Neutrophil (primary cell): ENCODE measurements at regions not wholly inside any gene's neighbourhood (a gene's known extent, or its start where the extent isn't known, plus 50 kb on each side); places are given as distances from the start of the nearest gene placed in this dataset.

Experiments
- H3K27ac ChIP-seq: fragments of 200-600 bp; sonication (generic); 2 replicates; pipeline ENCODE4 v1.5.1; 2016; ENCODE audit warnings: mild to moderate bottlenecking, moderate library complexity
- H3K27me3 ChIP-seq: fragments of 200-600 bp; sonication (generic); 2 replicates; pipeline ENCODE4 v1.6.0; 2016; ENCODE audit warnings: mild to moderate bottlenecking
- H3K36me3 ChIP-seq: fragments of 200-600 bp; sonication (generic); 2 replicates; pipeline ENCODE4 v1.5.1; 2017
- H3K4me1 ChIP-seq, 2 experiments: fragments of 200-600 bp in 1 of 2; sonication (generic) in 1 of 2; 1 replicate in 1 of 2; 2 replicates in 1 of 2; pipeline versions ENCODE4 v1.5.1 to v1.6.1; 2013 to 2016; ENCODE audit warnings: low read depth in 1 of 2, low read length in 1 of 2, mild to moderate bottlenecking in 1 of 2, moderate library complexity in 1 of 2; ENCODE audit not compliant: control insufficient read depth in 1 of 2, insufficient read depth in 1 of 2
- H3K4me3 ChIP-seq, 2 experiments: fragments of 200-600 bp in 1 of 2; sonication (generic) in 1 of 2; 1 replicate in 1 of 2; 2 replicates in 1 of 2; pipeline ENCODE4 v1.5.1; 2013 to 2016; ENCODE audit warnings: low read depth in 1 of 2, low read length in 1 of 2, mild to moderate bottlenecking in 1 of 2, moderate library complexity in 1 of 2
- H3K9me3 ChIP-seq: fragments of 200-600 bp; sonication (generic); 2 replicates; pipeline ENCODE4 v1.5.1; 2016
- CTCF ChIP-seq: fragments of 200-600 bp; sonication (generic); IDR thresholded peaks from 2 replicates; pipeline ENCODE4 v1.5.1; 2016; ENCODE audit warnings: antibody characterized with exemption

DNA sequence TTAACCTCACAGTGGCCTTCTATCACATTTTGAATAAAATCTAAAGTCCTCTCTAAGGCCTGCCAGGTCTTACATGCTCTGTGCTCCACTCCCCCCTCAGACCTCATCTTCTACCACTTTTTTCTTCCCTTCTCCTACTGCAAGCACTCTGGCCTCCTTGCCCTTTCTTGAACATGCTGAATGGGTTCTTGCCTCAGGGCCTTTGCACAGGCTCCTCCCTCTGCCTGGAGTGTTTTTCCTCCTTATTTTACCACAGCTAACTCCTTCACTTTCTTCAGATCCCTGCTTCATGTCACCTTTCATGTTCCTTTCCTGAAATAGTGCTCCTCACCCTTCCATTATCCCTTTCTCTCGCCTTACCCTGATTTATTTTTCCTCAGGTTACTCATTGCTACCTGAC is 97.9 kb upstream of the FOXP4 start:
- Histone ChIP-seq H3K27me3 (peaks cover 33% of the 10 kb centered on the region), H3K27ac (no peak overlapping the region), H3K9me3 (no peaks in the 10 kb centered on the region), H3K4me1 (no peaks in the 10 kb centered on the region), H3K36me3 (no peaks in the 10 kb centered on the region), H3K4me3 (no peak overlapping the region)
- no peak for TF ChIP-seq CTCF

DNA sequence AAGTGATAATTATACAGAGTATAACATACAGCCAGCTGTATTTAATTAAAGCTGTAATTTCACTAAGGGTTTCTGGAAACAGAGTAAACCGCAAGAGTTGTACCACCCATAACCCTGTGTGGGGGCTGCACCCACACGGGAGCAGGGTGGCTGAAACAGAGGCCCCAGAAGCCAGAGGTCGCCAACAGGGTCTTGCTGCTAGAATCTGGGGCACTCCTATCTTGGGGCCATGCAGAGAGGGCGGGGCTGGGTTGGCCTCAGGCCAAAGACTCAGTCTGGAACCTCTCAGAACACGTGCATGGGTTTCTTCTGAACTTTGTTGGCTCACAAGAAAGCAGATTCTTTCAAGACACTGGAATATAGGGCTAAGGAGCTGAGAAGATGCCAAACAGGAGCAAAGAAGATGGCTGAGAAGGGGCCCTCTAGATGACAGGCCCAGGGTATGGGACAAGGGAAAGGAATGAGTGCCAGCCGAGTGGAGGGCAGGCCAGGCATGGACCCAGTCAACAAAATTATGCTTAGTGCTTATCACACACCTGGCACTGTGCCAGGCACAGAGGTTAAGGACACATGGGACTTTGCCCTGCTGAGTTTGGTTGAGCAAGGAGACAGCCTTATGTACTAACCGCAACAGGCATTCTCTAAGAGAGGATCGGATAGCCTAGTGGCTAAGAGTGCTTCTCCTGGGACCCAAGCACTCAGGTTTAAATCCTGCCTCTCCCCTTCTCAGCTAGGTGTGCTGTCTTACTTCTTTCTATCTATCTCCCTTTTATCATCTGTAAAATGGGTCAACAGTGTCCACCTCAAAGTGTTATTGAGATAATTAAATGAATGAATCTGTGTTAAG is 96.6 kb upstream of the FOXP4 start:
- no peaks in the 10 kb centered on the region for H3K4me1 ChIP-seq
- no peak for TF ChIP-seq CTCF
- no peaks in the 10 kb centered on the region for H3K36me3 ChIP-seq
- H3K27me3 ChIP-seq = peaks cover 24% of the 10 kb centered on the region
- no peak overlapping the region for H3K27ac ChIP-seq
- H3K4me3 ChIP-seq = no peak overlapping the region
- no peaks in the 10 kb centered on the region for H3K9me3 ChIP-seq

GRCh38 chr6:41450581-41450980 is 95.6 kb upstream of the FOXP4 start:
- no peaks in the 10 kb centered on the region for H3K4me1 ChIP-seq
- no peaks in the 10 kb centered on the region for H3K9me3 ChIP-seq
- H3K36me3 ChIP-seq = no peaks in the 10 kb centered on the region
- TF ChIP-seq CTCF = no peak
- no peak overlapping the region for H3K4me3 ChIP-seq
- no peak overlapping the region for H3K27ac ChIP-seq
- peaks cover 21% of the 10 kb centered on the region for H3K27me3 ChIP-seq

- Histone ChIP-seq H3K27ac (no peak overlapping the region), H3K36me3 (no peaks in the 10 kb centered on the region), H3K4me3 (no peak overlapping the region), H3K4me1 (no peaks in the 10 kb centered on the region), H3K9me3 (no peaks in the 10 kb centered on the region), H3K27me3 (peaks cover 17% of the 10 kb centered on the region)
- TF ChIP-seq CTCF = no peak
Observed at GRCh38 chr6:41451039-41451438, 95.1 kb upstream of the FOXP4 start.

DNA sequence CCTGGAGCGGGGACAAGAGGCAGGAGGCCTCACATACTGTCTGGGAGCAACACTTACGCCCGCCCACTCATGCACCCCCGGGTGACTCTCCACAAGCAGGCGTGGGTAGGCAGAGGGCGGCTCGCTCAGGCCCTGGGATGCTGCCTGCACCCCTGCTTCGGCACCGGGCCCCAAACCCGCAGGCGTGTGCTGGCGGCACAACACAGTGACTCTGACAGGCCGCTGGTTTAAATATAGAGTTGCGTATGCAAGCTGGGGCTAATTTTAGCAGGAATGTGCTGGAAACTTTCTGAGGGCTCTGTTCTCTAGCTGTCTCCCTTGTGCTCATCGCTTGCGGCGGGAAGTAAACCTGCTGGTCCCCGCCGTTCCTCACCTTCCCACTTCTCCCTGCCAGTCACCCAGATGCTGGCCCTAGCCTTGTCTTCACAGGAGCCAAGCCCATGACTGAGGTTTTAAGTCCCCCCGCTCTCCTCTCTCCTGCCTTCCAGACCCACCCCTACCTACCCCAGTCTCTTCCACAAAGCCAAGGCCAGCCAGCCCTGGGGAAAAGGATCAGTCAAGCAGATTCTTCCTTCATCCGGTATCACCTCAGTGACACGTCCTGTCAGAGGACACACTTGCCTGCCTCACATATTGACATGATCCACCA is 94.5 kb upstream of the FOXP4 start:
- no peaks in the 10 kb centered on the region for H3K9me3 ChIP-seq

More for the DNA sequence above, 94.5 kb upstream of the FOXP4 start:
- no peak for TF ChIP-seq CTCF
- Histone ChIP-seq H3K27ac (no peak overlapping the region), H3K27me3 (peaks cover 21% of the 10 kb centered on the region), H3K4me1 (no peaks in the 10 kb centered on the region), H3K36me3 (no peaks in the 10 kb centered on the region), H3K4me3 (no peak overlapping the region)
